ENCODE measurements at regions not wholly inside any gene's neighbourhood (a gene's known extent, or its start where the extent isn't known, plus 50 kb on each side); places are given as distances from the start of the nearest gene placed in this dataset.

GRCh38 chr7:136530831-136531230 lies 337.6 kb upstream of the CHRM2 start:
- no peak overlapping the region for H3K4me2 ChIP-seq (ENCODE audit: low read depth, low read length, poor library complexity, severe bottlenecking)
- H3K9me2 ChIP-seq (replicated peaks; ENCODE audit: insufficient read depth, low read length): no peaks in the 10 kb centered on the region
- TF ChIP-seq EZH2phosphoT487 (conservative IDR thresholded peaks at IDR 0.05; ENCODE audit: low read length) (no peak), CTCF (IDR thresholded peaks at IDR 0.05; ENCODE audit: insufficient read depth, low read length, poor library complexity, severe bottlenecking) (no peak)
- peaks cover 7% of the 10 kb centered on the region; the same call in 1 of the 2 replicates for H3K9me3 ChIP-seq (ENCODE audit: insufficient read depth, low read length)
- no peak overlapping the region for H2AFZ ChIP-seq (ENCODE audit: low read depth, low read length, severe bottlenecking)
- no peak overlapping the region for H3K27ac ChIP-seq (ENCODE audit: low read depth, low read length)
- H3K79me2 ChIP-seq (ENCODE audit: insufficient read depth, low read length): no peaks in the 10 kb centered on the region
- no peak overlapping the region for H3K4me3 ChIP-seq (ENCODE audit: insufficient read depth, low read length, poor library complexity, severe bottlenecking)
- no peak overlapping the region for H3K9ac ChIP-seq (ENCODE audit: low read length)
- H3K27me3 ChIP-seq (ENCODE audit: low read length): no peaks in the 10 kb centered on the region; the same call in 1 of the 2 replicates
- no peaks in the 10 kb centered on the region for H4K20me1 ChIP-seq (ENCODE audit: low read depth, low read length)
- H3F3A ChIP-seq (ENCODE audit: insufficient read depth): no peaks in the 10 kb centered on the region
- no peaks in the 10 kb centered on the region for H3K36me3 ChIP-seq (ENCODE audit: low read length)

GRCh38 chr7:136528329-136528728 lies 340.1 kb upstream of the CHRM2 start:
- TF ChIP-seq EZH2phosphoT487 (conservative IDR thresholded peaks at IDR 0.05; ENCODE audit: low read length) (no peak), CTCF (IDR thresholded peaks at IDR 0.05; ENCODE audit: insufficient read depth, low read length, poor library complexity, severe bottlenecking) (no peak)
- Histone ChIP-seq H3K4me2 (ENCODE audit: low read depth, low read length, poor library complexity, severe bottlenecking) (no peak overlapping the region), H3K9ac (ENCODE audit: low read length) (no peak overlapping the region), H3K9me3 (ENCODE audit: insufficient read depth, low read length) (peaks cover 7% of the 10 kb centered on the region; the same call in 1 of the 2 replicates), H3F3A (ENCODE audit: insufficient read depth) (no peaks in the 10 kb centered on the region), H3K4me3 (ENCODE audit: insufficient read depth, low read length, poor library complexity, severe bottlenecking) (no peak overlapping the region), H3K36me3 (ENCODE audit: low read length) (no peaks in the 10 kb centered on the region), H2AFZ (ENCODE audit: low read depth, low read length, severe bottlenecking) (no peak overlapping the region), H3K27me3 (ENCODE audit: low read length) (no peaks in the 10 kb centered on the region; the same call in 1 of the 2 replicates), H3K27ac (ENCODE audit: low read depth, low read length) (no peak overlapping the region), H4K20me1 (ENCODE audit: low read depth, low read length) (no peaks in the 10 kb centered on the region), H3K79me2 (ENCODE audit: insufficient read depth, low read length) (no peaks in the 10 kb centered on the region), H3K9me2 (replicated peaks; ENCODE audit: insufficient read depth, low read length) (no peaks in the 10 kb centered on the region)

- no peak overlapping the region for H3K4me3 ChIP-seq (ENCODE audit: insufficient read depth, low read length, poor library complexity, severe bottlenecking)
- H3K9ac ChIP-seq (ENCODE audit: low read length): no peak overlapping the region
- no peak for TF ChIP-seq CTCF (IDR thresholded peaks at IDR 0.05; ENCODE audit: insufficient read depth, low read length, poor library complexity, severe bottlenecking)
- no peak for TF ChIP-seq EZH2phosphoT487 (conservative IDR thresholded peaks at IDR 0.05; ENCODE audit: low read length)
- H3K4me2 ChIP-seq (ENCODE audit: low read depth, low read length, poor library complexity, severe bottlenecking): no peak overlapping the region
- H3K27ac ChIP-seq (ENCODE audit: low read depth, low read length): no peak overlapping the region
- H3K9me3 ChIP-seq (ENCODE audit: insufficient read depth, low read length): peaks cover 7% of the 10 kb centered on the region; the same call in 1 of the 2 replicates
- no peaks in the 10 kb centered on the region for H3K9me2 ChIP-seq (replicated peaks; ENCODE audit: insufficient read depth, low read length)
- H2AFZ ChIP-seq (ENCODE audit: low read depth, low read length, severe bottlenecking): no peak overlapping the region
- no peaks in the 10 kb centered on the region; the same call in 1 of the 2 replicates for H3K27me3 ChIP-seq (ENCODE audit: low read length)
- no peaks in the 10 kb centered on the region for H3F3A ChIP-seq (ENCODE audit: insufficient read depth)
- H3K36me3 ChIP-seq (ENCODE audit: low read length): no peaks in the 10 kb centered on the region
- H4K20me1 ChIP-seq (ENCODE audit: low read depth, low read length): no peaks in the 10 kb centered on the region
- H3K79me2 ChIP-seq (ENCODE audit: insufficient read depth, low read length): no peaks in the 10 kb centered on the region
Measured at GRCh38 chr7:136527554-136527953, 340.9 kb upstream of the CHRM2 start.
